ENCODE measurements at regions not wholly inside any gene's neighbourhood (a gene's known extent, or its start where the extent isn't known, plus 50 kb on each side); places are given as distances from the start of the nearest gene placed in this dataset.
A peak's percentile ranks its signal among the peaks of the same experiment; 100 is the strongest.

GRCh38 chr2:190780594-190780993 is 100.0 kb upstream of the GLS start:
- intact Hi-C loops (cut with micrococcal nuclease; ENCODE audit: unreplicated experiment): loop anchor here (2.0 kb wide), 3 partner anchors 72 to 374 kb away; no protein-coding TSS in a partner anchor
- Histone ChIP-seq H3K9me3 (peaks cover 6% of the 10 kb centered on the region), H3K4me1 (peaks cover 9% of the 10 kb centered on the region), H3K4me3 (ENCODE audit: low read depth, low read length) (no peak overlapping the region), H3K36me3 (ENCODE audit: control insufficient read depth, insufficient read depth, low read length) (no peaks in the 10 kb centered on the region), H3K27me3 (replicated peaks; ENCODE audit: control insufficient read depth, insufficient read depth, low read length) (no peaks in the 10 kb centered on the region)
- ChIA-PET CTCF (no interaction called here), POLR2A (no interaction called here)
- H3K9me3 Mint-ChIP-seq (ENCODE audit: unreplicated experiment): peaks cover 14% of the 10 kb centered on the region
- H3K27me3 Mint-ChIP-seq (ENCODE audit: insufficient read depth, unreplicated experiment): no peaks in the 10 kb centered on the region
- DNase-seq: no peak
- no TSS peak for BruUV-seq (replicated peaks)
- H3K36me3 Mint-ChIP-seq (ENCODE audit: insufficient read depth, unreplicated experiment): no peaks in the 10 kb centered on the region
- H3K4me3 Mint-ChIP-seq (ENCODE audit: unreplicated experiment): no peak overlapping the region
- no peak for TF ChIP-seq CTCF (IDR thresholded peaks at IDR 0.05; ENCODE audit: insufficient read depth in 1 of 2, low read depth in 1 of 2, low read length in 1 of 2, severe bottlenecking in 1 of 2, unreplicated experiment in 1 of 2)
- no peak overlapping the region for H3K27ac Mint-ChIP-seq (ENCODE audit: unreplicated experiment)
- peaks cover 29% of the 10 kb centered on the region for H3K4me1 Mint-ChIP-seq (ENCODE audit: low read depth, unreplicated experiment)

- BruUV-seq (replicated peaks): no TSS peak
- intact Hi-C loops (cut with micrococcal nuclease; ENCODE audit: unreplicated experiment): loop anchor here (1.0 to 2.0 kb wide), 7 partner anchors 23 to 373 kb away; partner anchors contain the start of gene GLS
- Mint-ChIP-seq H3K27ac (ENCODE audit: unreplicated experiment) (peak overlapping the region; percentile 58), H3K27me3 (ENCODE audit: insufficient read depth, unreplicated experiment) (no peaks in the 10 kb centered on the region), H3K36me3 (ENCODE audit: insufficient read depth, unreplicated experiment) (no peaks in the 10 kb centered on the region), H3K4me1 (ENCODE audit: low read depth, unreplicated experiment) (peaks cover 40% of the 10 kb centered on the region), H3K9me3 (ENCODE audit: unreplicated experiment) (peaks cover 14% of the 10 kb centered on the region), H3K4me3 (ENCODE audit: unreplicated experiment) (no peak overlapping the region)
- Histone ChIP-seq H3K4me3 (ENCODE audit: low read depth, low read length) (no peak overlapping the region), H3K36me3 (ENCODE audit: control insufficient read depth, insufficient read depth, low read length) (no peaks in the 10 kb centered on the region), H3K9me3 (peaks cover 6% of the 10 kb centered on the region), H3K4me1 (peaks cover 17% of the 10 kb centered on the region), H3K27me3 (replicated peaks; ENCODE audit: control insufficient read depth, insufficient read depth, low read length) (no peaks in the 10 kb centered on the region)
- POLR2A ChIA-PET: no interaction called here
- peak; percentile 60 to 87 for TF ChIP-seq CTCF (IDR thresholded peaks at IDR 0.05; ENCODE audit: insufficient read depth in 1 of 2, low read depth in 1 of 2, low read length in 1 of 2, severe bottlenecking in 1 of 2, unreplicated experiment in 1 of 2)
- CTCF ChIA-PET: interaction anchor here (0.8 kb wide), 1 partner anchor 166 kb away, joined by 3 read pairs; no protein-coding TSS in a partner anchor
- peak; percentile 63 to 75 for DNase-seq
Observed at GRCh38 chr2:190781604-190782198, 98.9 kb upstream of the GLS start.

DNA sequence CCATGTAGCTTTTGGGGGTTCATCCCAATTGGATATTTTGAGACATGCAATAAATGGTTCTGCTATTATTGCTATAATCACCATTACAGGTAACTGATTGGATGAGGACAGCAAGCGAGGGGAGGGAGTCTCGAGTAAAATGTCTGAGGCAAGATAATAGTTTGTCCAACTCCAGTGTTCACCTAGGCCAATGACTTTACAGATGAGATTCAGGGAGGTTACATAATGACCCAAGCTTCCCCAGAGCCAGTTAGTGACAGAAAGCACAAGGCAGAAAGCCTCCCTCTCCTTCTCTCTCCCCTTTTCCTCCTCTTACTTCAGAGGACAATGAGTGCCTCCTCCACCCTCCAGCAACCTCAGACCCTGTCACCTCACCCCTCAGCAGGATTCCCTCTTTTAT is 98.4 kb upstream of the GLS start:
- Mint-ChIP-seq H3K4me3 (ENCODE audit: unreplicated experiment) (no peak overlapping the region), H3K36me3 (ENCODE audit: insufficient read depth, unreplicated experiment) (no peaks in the 10 kb centered on the region), H3K27ac (ENCODE audit: unreplicated experiment) (peak overlapping the region; percentile 58), H3K9me3 (ENCODE audit: unreplicated experiment) (peaks cover 14% of the 10 kb centered on the region), H3K27me3 (ENCODE audit: insufficient read depth, unreplicated experiment) (no peaks in the 10 kb centered on the region), H3K4me1 (ENCODE audit: low read depth, unreplicated experiment) (peaks cover 42% of the 10 kb centered on the region)
- H3K4me3 ChIP-seq (ENCODE audit: low read depth, low read length): no peak overlapping the region
- ChIA-PET CTCF (interaction anchor here (0.8 kb wide), 1 partner anchor 165 kb away, joined by 3 read pairs; no protein-coding TSS in a partner anchor), POLR2A (no interaction called here)
- peaks cover 22% of the 10 kb centered on the region for H3K4me1 ChIP-seq
- TF ChIP-seq CTCF (IDR thresholded peaks at IDR 0.05; ENCODE audit: insufficient read depth in 1 of 2, low read depth in 1 of 2, low read length in 1 of 2, severe bottlenecking in 1 of 2, unreplicated experiment in 1 of 2): no peak
- no TSS peak for BruUV-seq (replicated peaks)
- no peak for DNase-seq
- no peaks in the 10 kb centered on the region for H3K36me3 ChIP-seq (ENCODE audit: control insufficient read depth, insufficient read depth, low read length)
- intact Hi-C loops (cut with micrococcal nuclease; ENCODE audit: unreplicated experiment): no loop called here
- H3K27me3 ChIP-seq (replicated peaks; ENCODE audit: control insufficient read depth, insufficient read depth, low read length): no peaks in the 10 kb centered on the region
- H3K9me3 ChIP-seq: peaks cover 6% of the 10 kb centered on the region
